ENCODE measurements at regions not wholly inside any gene's neighbourhood (a gene's known extent, or its start where the extent isn't known, plus 50 kb on each side); places are given as distances from the start of the nearest gene placed in this dataset.
A peak's percentile ranks its signal among the peaks of the same experiment; 100 is the strongest.

- no TSS peak for BruUV-seq (replicated peaks)
- Histone ChIP-seq H3K27ac (ENCODE audit: control insufficient read depth, insufficient read depth) (no peak overlapping the region), H4K20me1 (ENCODE audit: control insufficient read depth, insufficient read depth) (no peaks in the 10 kb centered on the region), H3K4me1 (ENCODE audit: control insufficient read depth, insufficient read depth, low read length) (no peaks in the 10 kb centered on the region), H3K9ac (ENCODE audit: control insufficient read depth, insufficient read depth, low read length) (no peak overlapping the region), H3K4me2 (ENCODE audit: control insufficient read depth, insufficient read depth) (0 out of 2 replicates have a peak overlapping the region, but pooled peaks have one; percentile 25), H2AFZ (ENCODE audit: control insufficient read depth, low read depth, low read length) (no peak overlapping the region), H3K36me3 (ENCODE audit: control insufficient read depth in 2 of 2, insufficient read depth in 2 of 2, low read length in 1 of 2) (no peaks in the 10 kb centered on the region), H3K4me3 (no peak overlapping the region), H3K79me2 (ENCODE audit: control insufficient read depth, insufficient read depth, low read length) (no peaks in the 10 kb centered on the region), H3K9me3 (replicated peaks; ENCODE audit: control insufficient read depth, insufficient read depth, low read length) (no peaks in the 10 kb centered on the region; the same call in 2 of the 3 replicates), H3K27me3 (replicated peaks in 1 of 2; ENCODE audit: control insufficient read depth in 2 of 2, insufficient read depth in 2 of 2, low read length in 1 of 2) (no peaks in the 10 kb centered on the region; a peak in 4 of 4 replicates)
- no peak for DNase-seq (ENCODE audit: low read depth, low spot score)
- ChIA-PET POLR2A (no interaction called here), RAD21 (ENCODE audit: unreplicated experiment) (no interaction called here), SMC1A (ENCODE audit: uncharacterized antibody, unreplicated experiment) (no interaction called here), CTCF (no interaction called here)
- no peak for TF ChIP-seq ZBED1 (IDR thresholded peaks at IDR 0.05; ENCODE audit: borderline replicate concordance)
- TF ChIP-seq SMARCA5 (IDR thresholded peaks at IDR 0.05), result no peak
- no peak for TF ChIP-seq SP1 (IDR thresholded peaks at IDR 0.05; ENCODE audit: low read depth, low read length)
- TF ChIP-seq CTCF (IDR thresholded peaks at IDR 0.05 in 2 of 3, conservative IDR thresholded peaks at IDR 0.05 in 1 of 3; ENCODE audit: control insufficient read depth in 2 of 3, extremely low read depth in 1 of 3, insufficient read depth in 1 of 3, low read depth in 3 of 3, low read length in 3 of 3), result no peak
- TF ChIP-seq CBFB (IDR thresholded peaks at IDR 0.05; ENCODE audit: low read depth), result no peak
- FAIRE-seq, result no peak
- 32% methylated on average over 18 of the region's 18 CpGs for whole genome bisulfite sequencing (ENCODE audit: insufficient coverage, insufficient replicate concordance, low lambda C conversion rate, missing lambda C conversion rate)
- ATAC-seq, result no peak
- in situ Hi-C loops (cut with MboI), result no loop called here
- intact Hi-C loops (cut with micrococcal nuclease; ENCODE audit: unreplicated experiment), result no loop called here
Observed at GRCh38 chrX:137427816-137428215, 138.1 kb upstream of the ZIC3 start.

- H3K4me2 ChIP-seq (ENCODE audit: control insufficient read depth, insufficient read depth), result 0 out of 2 replicates have a peak overlapping the region, but pooled peaks have one; percentile 17
- FAIRE-seq (no peak), DNase-seq (ENCODE audit: low read depth, low spot score) (no peak), ATAC-seq (no peak)
- BruUV-seq (replicated peaks), result no TSS peak
- ChIA-PET CTCF (no interaction called here), RAD21 (ENCODE audit: unreplicated experiment) (no interaction called here), SMC1A (ENCODE audit: uncharacterized antibody, unreplicated experiment) (no interaction called here), POLR2A (no interaction called here)
- TF ChIP-seq, protein P1, sequence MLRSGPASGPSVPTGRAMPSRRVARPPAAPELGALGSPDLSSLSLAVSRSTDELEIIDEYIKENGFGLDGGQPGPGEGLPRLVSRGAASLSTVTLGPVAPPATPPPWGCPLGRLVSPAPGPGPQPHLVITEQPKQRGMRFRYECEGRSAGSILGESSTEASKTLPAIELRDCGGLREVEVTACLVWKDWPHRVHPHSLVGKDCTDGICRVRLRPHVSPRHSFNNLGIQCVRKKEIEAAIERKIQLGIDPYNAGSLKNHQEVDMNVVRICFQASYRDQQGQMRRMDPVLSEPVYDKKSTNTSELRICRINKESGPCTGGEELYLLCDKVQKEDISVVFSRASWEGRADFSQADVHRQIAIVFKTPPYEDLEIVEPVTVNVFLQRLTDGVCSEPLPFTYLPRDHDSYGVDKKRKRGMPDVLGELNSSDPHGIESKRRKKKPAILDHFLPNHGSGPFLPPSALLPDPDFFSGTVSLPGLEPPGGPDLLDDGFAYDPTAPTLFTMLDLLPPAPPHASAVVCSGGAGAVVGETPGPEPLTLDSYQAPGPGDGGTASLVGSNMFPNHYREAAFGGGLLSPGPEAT (IDR thresholded peaks at IDR 0.05; ENCODE audit: low read depth), result no peak
- H3K9me3 ChIP-seq (replicated peaks; ENCODE audit: control insufficient read depth, insufficient read depth, low read length), result no peaks in the 10 kb centered on the region; the same call in 2 of the 3 replicates
- H3K36me3 ChIP-seq (ENCODE audit: control insufficient read depth in 2 of 2, insufficient read depth in 2 of 2, low read length in 1 of 2), result no peaks in the 10 kb centered on the region
- in situ Hi-C loops (cut with MboI) (no loop called here), intact Hi-C loops (cut with micrococcal nuclease; ENCODE audit: unreplicated experiment) (no loop called here)
- H4K20me1 ChIP-seq (ENCODE audit: control insufficient read depth, insufficient read depth), result no peaks in the 10 kb centered on the region
- WGBS (ENCODE audit: insufficient coverage, insufficient replicate concordance, low lambda C conversion rate, missing lambda C conversion rate), result 74% methylated on average over 20 of the region's 20 CpGs
- H3K27me3 ChIP-seq (replicated peaks in 1 of 2; ENCODE audit: control insufficient read depth in 2 of 2, insufficient read depth in 2 of 2, low read length in 1 of 2), result no peaks in the 10 kb centered on the region; a peak in 4 of 4 replicates
- H3K27ac ChIP-seq (ENCODE audit: control insufficient read depth, insufficient read depth), result no peak overlapping the region
- H3K4me3 ChIP-seq, result no peak overlapping the region
- H2AFZ ChIP-seq (ENCODE audit: control insufficient read depth, low read depth, low read length), result no peak overlapping the region
- no peak overlapping the region for H3K9ac ChIP-seq (ENCODE audit: control insufficient read depth, insufficient read depth, low read length)
- H3K4me1 ChIP-seq (ENCODE audit: control insufficient read depth, insufficient read depth, low read length), result no peaks in the 10 kb centered on the region
- H3K79me2 ChIP-seq (ENCODE audit: control insufficient read depth, insufficient read depth, low read length), result no peaks in the 10 kb centered on the region
Observed at GRCh38 chrX:137427426-137427778, 138.5 kb upstream of the ZIC3 start.
